GM10248 (cell line): ENCODE measurements at regions not wholly inside any gene's neighbourhood (a gene's known extent, or its start where the extent isn't known, plus 50 kb on each side); places are given as distances from the start of the nearest gene placed in this dataset.
"Not testable (repeated sequence)": the region's sequence is repeated elsewhere in the genome, so short reads cannot be mapped to it uniquely, and the experiment has no call there.

Experiments used
- CTCF ChIA-PET: fragments of 300-600 bp; sonication (Branson Sonifier 250); formaldehyde crosslinking; extraction: SDS; loops from one replicate; lab custom pipeline; 2021; ENCODE audit warnings: antibody characterized with exemption; lab: Yijun Ruan, JAX
- POLR2A ChIA-PET: fragments of 350-650 bp; sonication (Branson Sonifier 250); formaldehyde crosslinking; extraction: SDS; loops from one replicate; lab custom pipeline; 2020; ENCODE audit warnings: antibody characterized with exemption; lab: Yijun Ruan, JAX
- DNase-seq: peaks from one replicate; pipeline ENCODE4 v3.0.0; 2012; ENCODE audit errors: extremely low spot score
- TF ChIP-seq, protein P1 (sequence below): IDR thresholded peaks from 2 replicates; pipeline ENCODE4 v1.5.1; 2012; ENCODE audit warnings: mild to moderate bottlenecking, low read depth; ENCODE audit errors: extremely low read depth, missing control alignments, control extremely low read depth

DNA sequence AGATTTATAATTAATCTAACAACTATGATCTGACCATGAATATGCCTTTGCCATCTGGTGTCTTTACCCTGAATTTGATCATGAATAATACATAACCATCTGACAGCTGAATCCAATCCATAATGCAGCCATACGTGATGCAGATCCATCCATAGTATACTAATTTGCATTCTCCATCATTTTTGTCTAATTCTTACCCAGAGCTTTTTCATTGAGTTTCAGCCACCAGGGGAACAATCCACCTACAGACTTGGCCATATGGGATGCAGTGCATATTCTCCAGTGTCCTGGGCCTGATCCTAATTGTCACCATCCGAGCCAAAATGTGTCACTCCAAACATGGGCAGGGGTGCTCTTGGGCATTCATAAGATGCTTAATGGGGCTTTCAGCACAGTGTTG lies 227.2 kb upstream of the CRIM1 start:
- TF ChIP-seq, protein P1, sequence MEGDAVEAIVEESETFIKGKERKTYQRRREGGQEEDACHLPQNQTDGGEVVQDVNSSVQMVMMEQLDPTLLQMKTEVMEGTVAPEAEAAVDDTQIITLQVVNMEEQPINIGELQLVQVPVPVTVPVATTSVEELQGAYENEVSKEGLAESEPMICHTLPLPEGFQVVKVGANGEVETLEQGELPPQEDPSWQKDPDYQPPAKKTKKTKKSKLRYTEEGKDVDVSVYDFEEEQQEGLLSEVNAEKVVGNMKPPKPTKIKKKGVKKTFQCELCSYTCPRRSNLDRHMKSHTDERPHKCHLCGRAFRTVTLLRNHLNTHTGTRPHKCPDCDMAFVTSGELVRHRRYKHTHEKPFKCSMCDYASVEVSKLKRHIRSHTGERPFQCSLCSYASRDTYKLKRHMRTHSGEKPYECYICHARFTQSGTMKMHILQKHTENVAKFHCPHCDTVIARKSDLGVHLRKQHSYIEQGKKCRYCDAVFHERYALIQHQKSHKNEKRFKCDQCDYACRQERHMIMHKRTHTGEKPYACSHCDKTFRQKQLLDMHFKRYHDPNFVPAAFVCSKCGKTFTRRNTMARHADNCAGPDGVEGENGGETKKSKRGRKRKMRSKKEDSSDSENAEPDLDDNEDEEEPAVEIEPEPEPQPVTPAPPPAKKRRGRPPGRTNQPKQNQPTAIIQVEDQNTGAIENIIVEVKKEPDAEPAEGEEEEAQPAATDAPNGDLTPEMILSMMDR: no peak
- CTCF ChIA-PET: no interaction called here
- POLR2A ChIA-PET: no interaction called here
- DNase-seq: no peak

- ChIA-PET CTCF (no interaction called here), POLR2A (no interaction called here)
- DNase-seq: no peak
- TF ChIP-seq, protein P1: no peak
These were observed 229.9 kb upstream of the CRIM1 start for GRCh38 chr2:36125702-36126101.

DNA sequence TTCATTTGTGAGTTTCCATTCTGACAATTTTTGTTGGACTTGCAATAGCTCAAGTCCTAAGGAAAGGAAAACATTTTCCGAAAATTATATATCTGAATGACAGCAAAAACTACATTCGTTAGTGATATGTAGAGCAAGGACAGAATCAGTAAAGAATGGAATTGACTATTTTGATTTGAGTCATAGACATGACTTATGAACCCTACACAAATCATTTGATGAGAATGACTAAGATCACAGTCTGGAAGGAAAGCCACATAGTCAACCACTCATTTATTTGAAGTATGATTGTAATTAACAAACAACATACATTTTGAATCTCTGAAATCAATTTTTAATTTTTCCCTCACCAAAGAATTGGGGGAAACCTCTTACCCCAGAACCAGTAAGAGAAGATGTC lies 231.6 kb upstream of the CRIM1 start:
- POLR2A ChIA-PET: no interaction called here
- TF ChIP-seq, protein P1: no peak
- CTCF ChIA-PET: no interaction called here
- DNase-seq: no peak

DNA sequence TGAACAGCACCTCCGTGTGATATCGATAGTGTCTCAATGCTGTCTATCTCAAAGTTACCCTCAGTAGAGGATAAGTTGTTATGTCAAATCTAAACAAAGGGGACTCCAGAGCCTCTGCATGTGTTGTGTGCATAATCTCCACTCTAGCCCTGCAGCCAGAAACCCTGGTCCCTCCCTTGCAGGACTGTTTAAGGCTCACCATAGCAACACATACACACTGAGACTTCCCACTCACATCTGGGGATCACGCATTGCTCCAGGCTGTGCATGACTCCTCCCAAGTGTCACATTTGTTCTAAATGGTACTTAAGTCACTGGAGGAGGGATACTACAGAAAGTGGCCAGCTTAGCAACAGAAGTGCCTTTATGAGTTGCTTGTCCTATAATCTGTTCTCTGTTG lies 258.6 kb upstream of the CRIM1 start:
- CTCF ChIA-PET: no interaction called here

GRCh38 chr2:36091844-36092741 lies 263.5 kb upstream of the CRIM1 start:
- not testable (repeated sequence) for DNase-seq
- CTCF ChIA-PET: interaction anchor here (1.4 kb wide), 1 partner anchor 49 kb away, joined by 3 read pairs; no protein-coding TSS in a partner anchor

More for the DNA sequence above, 258.6 kb upstream of the CRIM1 start:
- TF ChIP-seq, protein P1: no peak
- POLR2A ChIA-PET: no interaction called here
- no peak for DNase-seq

DNA sequence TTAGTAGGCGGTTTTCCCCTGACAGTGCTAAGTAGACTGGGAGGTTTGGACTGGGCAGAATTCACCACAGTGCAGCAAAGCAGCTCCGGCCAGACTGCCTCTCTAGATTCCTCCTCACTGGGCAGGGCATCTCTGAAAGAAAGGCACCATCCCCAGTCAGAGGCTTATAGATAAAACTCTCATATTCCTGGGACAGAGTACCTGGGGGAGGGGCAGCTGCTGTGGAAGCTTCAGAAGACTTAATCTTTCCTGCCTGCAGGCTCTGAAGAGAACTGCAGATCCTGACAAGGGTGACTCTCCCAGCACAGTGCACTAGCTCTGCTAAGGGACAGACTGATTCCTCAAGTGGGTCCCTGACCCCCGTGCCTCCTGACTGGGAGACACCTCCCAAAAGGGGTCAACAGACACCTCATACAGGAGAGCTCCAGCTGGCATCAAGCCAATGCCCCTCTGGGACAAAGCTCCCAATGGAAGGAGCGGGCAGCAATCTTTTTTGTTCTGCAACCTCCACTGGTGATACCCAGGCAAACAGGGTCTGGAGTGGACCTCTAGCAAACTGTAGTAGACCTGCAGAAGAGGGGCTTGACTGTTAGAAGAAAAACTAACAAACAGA lies 266.8 kb upstream of the CRIM1 start:
- CTCF ChIA-PET: no interaction called here
- TF ChIP-seq, protein P1: no peak
- POLR2A ChIA-PET: no interaction called here
- DNase-seq: no peak

More at GRCh38 chr2:36091844-36092741, 263.5 kb upstream of the CRIM1 start:
- POLR2A ChIA-PET: not testable (repeated sequence)

DNA sequence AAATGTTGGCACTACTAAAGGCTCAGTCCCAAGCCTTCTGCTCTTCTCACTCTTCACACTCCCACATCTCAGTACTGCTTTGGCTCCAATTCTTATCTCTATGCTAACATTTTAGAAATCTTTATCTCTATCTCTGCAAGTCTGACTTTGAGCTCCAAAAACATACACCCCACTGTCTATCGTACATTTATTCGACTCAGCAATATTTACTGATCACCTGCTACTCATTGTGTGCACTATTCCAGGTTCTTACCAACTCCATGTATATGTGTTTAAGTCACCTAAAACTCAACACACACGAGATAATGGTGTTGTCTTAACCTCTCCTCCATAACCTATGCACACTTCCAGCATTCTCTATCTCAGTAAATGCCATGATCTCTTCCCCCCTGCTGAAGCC lies 268.2 kb upstream of the CRIM1 start:
- ChIA-PET CTCF (no interaction called here), POLR2A (no interaction called here)
- TF ChIP-seq, protein P1: no peak
- no peak for DNase-seq
